ENCODE measurements at regions not wholly inside any gene's neighbourhood (a gene's known extent, or its start where the extent isn't known, plus 50 kb on each side); places are given as distances from the start of the nearest gene placed in this dataset.

- H3K79me2 ChIP-seq (ENCODE audit: insufficient read depth, low read depth), result no peaks in the 10 kb centered on the region
- H3K4me1 ChIP-seq (ENCODE audit: low read depth, poor library complexity, severe bottlenecking), result no peaks in the 10 kb centered on the region
- H3K4me3 ChIP-seq (IDR thresholded peaks at IDR 0.05; ENCODE audit: insufficient read depth, low read depth, low read length), result no peak overlapping the region
- no peaks in the 10 kb centered on the region for H4K20me1 ChIP-seq (ENCODE audit: insufficient read depth)
- no peak overlapping the region for H3K9ac ChIP-seq
- H3K27me3 ChIP-seq (ENCODE audit: insufficient read depth, low read depth), result no peaks in the 10 kb centered on the region
- no peak for TF ChIP-seq CTCF (conservative IDR thresholded peaks at IDR 0.05; ENCODE audit: low read depth, low read length)
- H2AFZ ChIP-seq (ENCODE audit: low read depth), result no peak overlapping the region
- H3K27ac ChIP-seq, result no peak overlapping the region
- no peak overlapping the region for H3K4me2 ChIP-seq
- H3K36me3 ChIP-seq (ENCODE audit: insufficient read depth), result no peaks in the 10 kb centered on the region
These were observed 914.1 kb upstream of the NXPH2 start for GRCh38 chr2:139694327-139694726.

- no peaks in the 10 kb centered on the region for H3K27me3 ChIP-seq (ENCODE audit: insufficient read depth, low read depth)
- no peaks in the 10 kb centered on the region for H4K20me1 ChIP-seq (ENCODE audit: insufficient read depth)
- no peak overlapping the region for H3K27ac ChIP-seq
- no peak overlapping the region for H3K9ac ChIP-seq
- no peak overlapping the region for H3K4me2 ChIP-seq
- no peak for TF ChIP-seq CTCF (conservative IDR thresholded peaks at IDR 0.05; ENCODE audit: low read depth, low read length)
- no peaks in the 10 kb centered on the region for H3K79me2 ChIP-seq (ENCODE audit: insufficient read depth, low read depth)
- no peak overlapping the region for H3K4me3 ChIP-seq (IDR thresholded peaks at IDR 0.05; ENCODE audit: insufficient read depth, low read depth, low read length)
- no peaks in the 10 kb centered on the region for H3K4me1 ChIP-seq (ENCODE audit: low read depth, poor library complexity, severe bottlenecking)
- H3K36me3 ChIP-seq (ENCODE audit: insufficient read depth), result no peaks in the 10 kb centered on the region
- no peak overlapping the region for H2AFZ ChIP-seq (ENCODE audit: low read depth)
These were observed 906.0 kb upstream of the NXPH2 start for GRCh38 chr2:139686205-139686604.

GRCh38 chr2:139685090-139685983 lies 905.1 kb upstream of the NXPH2 start:
- Histone ChIP-seq H3K27ac (no peak overlapping the region), H3K79me2 (ENCODE audit: insufficient read depth, low read depth) (no peaks in the 10 kb centered on the region), H2AFZ (ENCODE audit: low read depth) (no peak overlapping the region), H3K36me3 (ENCODE audit: insufficient read depth) (no peaks in the 10 kb centered on the region), H3K4me1 (ENCODE audit: low read depth, poor library complexity, severe bottlenecking) (no peaks in the 10 kb centered on the region), H4K20me1 (ENCODE audit: insufficient read depth) (no peaks in the 10 kb centered on the region), H3K4me3 (IDR thresholded peaks at IDR 0.05; ENCODE audit: insufficient read depth, low read depth, low read length) (no peak overlapping the region), H3K9ac (no peak overlapping the region), H3K27me3 (ENCODE audit: insufficient read depth, low read depth) (no peaks in the 10 kb centered on the region), H3K4me2 (no peak overlapping the region)
- TF ChIP-seq CTCF (conservative IDR thresholded peaks at IDR 0.05; ENCODE audit: low read depth, low read length), result no peak

GRCh38 chr2:139684286-139684860 lies 904.2 kb upstream of the NXPH2 start:
- Histone ChIP-seq H3K4me1 (ENCODE audit: low read depth, poor library complexity, severe bottlenecking) (no peaks in the 10 kb centered on the region), H3K27me3 (ENCODE audit: insufficient read depth, low read depth) (no peaks in the 10 kb centered on the region), H3K27ac (no peak overlapping the region), H3K79me2 (ENCODE audit: insufficient read depth, low read depth) (no peaks in the 10 kb centered on the region), H3K9ac (no peak overlapping the region), H4K20me1 (ENCODE audit: insufficient read depth) (no peaks in the 10 kb centered on the region), H2AFZ (ENCODE audit: low read depth) (no peak overlapping the region), H3K36me3 (ENCODE audit: insufficient read depth) (no peaks in the 10 kb centered on the region), H3K4me2 (no peak overlapping the region), H3K4me3 (IDR thresholded peaks at IDR 0.05; ENCODE audit: insufficient read depth, low read depth, low read length) (no peak overlapping the region)
- no peak for TF ChIP-seq CTCF (conservative IDR thresholded peaks at IDR 0.05; ENCODE audit: low read depth, low read length)
